ENCODE measurements at regions not wholly inside any gene's neighbourhood (a gene's known extent, or its start where the extent isn't known, plus 50 kb on each side); places are given as distances from the start of the nearest gene placed in this dataset.
"Not testable (repeated sequence)": the region's sequence is repeated elsewhere in the genome, so short reads cannot be mapped to it uniquely, and the experiment has no call there.

DNA sequence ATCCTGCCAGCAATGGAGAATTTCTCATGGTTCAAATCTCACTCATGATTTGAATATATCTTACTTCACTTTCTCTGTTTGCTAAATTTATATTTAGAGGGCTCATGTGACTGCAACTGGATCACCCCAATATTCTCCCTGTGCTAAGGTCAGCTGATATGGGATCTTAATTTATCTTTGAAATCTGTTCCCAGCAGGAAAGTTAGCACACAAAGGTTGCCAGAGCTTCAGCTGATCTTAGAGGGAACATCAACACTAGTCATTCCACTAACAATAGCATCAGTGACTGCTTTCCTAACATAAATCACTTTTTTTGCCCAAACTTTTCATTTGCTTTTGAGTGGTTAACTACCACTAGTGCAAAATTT is 1270.0 kb downstream of the ARAP2 start:
- TF ChIP-seq CTCF (IDR thresholded peaks at IDR 0.05; ENCODE audit: low read depth, low read length) = no peak
- in situ Hi-C loops (cut with HindIII; ENCODE audit: low sequenced_read_pairs) = no loop called here
- DNase-seq (ENCODE audit: low read depth, low spot score) = no peak

GRCh38 chr4:35021222-35021621 is 1223.1 kb downstream of the ARAP2 start:
- in situ Hi-C loops (cut with HindIII; ENCODE audit: low sequenced_read_pairs); H3K4me3 ChIP-seq (ENCODE audit: low read depth, low read length): not testable (repeated sequence)
- DNase-seq (ENCODE audit: low read depth, low spot score) = peak; percentile 69

More for the DNA sequence above, 1270.0 kb downstream of the ARAP2 start:
- H3K4me3 ChIP-seq (ENCODE audit: low read depth, low read length) = no peak overlapping the region

DNA sequence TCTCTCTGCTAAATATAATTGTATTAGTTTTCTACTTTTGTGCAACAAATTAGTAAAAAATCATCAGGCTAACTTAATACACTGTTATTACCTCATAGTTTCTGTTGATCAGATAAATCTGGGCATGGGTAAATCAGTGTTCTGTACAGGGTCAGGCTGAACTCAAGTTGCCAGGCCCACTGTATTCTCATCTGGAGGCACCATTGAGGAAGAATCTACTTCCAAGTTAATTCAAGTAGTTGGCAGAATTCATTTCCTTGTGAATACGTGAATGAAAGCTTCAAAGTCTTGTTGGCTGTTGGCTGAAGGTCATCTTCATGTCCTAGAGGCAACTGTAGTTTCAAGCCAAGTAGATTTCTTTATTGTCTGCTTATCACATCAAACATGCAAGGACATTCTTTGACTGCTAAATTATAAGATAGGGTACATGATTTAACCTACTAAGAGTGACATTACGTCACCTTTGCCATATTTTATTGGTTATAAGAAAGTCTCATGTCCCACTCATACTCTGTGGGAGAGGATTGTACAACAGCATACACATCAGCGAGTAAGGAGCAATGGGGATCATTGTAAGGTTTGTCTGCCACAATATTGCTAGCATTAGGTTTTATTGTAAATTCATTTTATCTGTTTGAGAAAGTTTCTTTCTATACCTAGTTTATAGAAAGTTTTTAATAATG is 1219.0 kb downstream of the ARAP2 start:
- in situ Hi-C loops (cut with HindIII; ENCODE audit: low sequenced_read_pairs) = no loop called here
- no peak overlapping the region for H3K4me3 ChIP-seq (ENCODE audit: low read depth, low read length)
- no peak for TF ChIP-seq CTCF (IDR thresholded peaks at IDR 0.05; ENCODE audit: low read depth, low read length)
- DNase-seq (ENCODE audit: low read depth, low spot score) = no peak

DNA sequence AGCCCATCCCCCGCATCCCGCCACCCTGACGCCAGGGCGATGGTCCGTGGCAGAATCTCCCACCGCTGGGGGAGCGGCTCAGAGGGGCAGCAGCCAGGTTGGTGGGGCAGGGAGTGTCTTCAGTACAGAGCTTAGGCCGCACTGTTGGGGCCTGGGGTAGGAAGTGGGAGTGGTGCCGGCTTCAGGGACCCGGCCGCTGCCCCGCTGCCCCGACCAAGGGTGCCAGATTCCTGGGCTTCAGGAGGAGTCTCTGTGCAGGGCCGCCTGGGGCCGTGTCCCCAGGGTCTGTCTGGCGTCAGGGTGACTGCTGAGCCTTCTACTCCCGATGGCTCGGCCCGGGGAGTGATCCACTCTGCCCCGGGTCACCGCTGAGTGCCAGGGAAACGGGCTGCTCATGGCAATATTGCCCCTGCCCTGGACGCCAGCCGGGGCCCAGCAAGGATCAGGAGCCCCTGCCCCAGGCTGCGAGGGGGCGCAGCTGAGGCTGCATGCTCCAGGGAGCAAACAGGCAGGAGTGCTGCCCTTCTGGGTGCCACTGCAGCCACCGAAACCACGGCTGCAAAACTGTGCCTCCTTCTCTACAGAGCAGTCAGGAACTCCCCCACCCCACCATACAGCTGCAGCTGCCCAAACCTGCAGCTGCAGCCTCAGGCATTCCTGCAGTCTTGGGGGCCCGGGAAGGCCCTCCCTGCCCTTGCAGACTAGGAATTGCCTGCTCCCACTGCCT is 1206.1 kb downstream of the ARAP2 start:
- no peak for TF ChIP-seq CTCF (IDR thresholded peaks at IDR 0.05; ENCODE audit: low read depth, low read length)
- no peak for DNase-seq (ENCODE audit: low read depth, low spot score)
- in situ Hi-C loops (cut with HindIII; ENCODE audit: low sequenced_read_pairs) = no loop called here
- H3K4me3 ChIP-seq (ENCODE audit: low read depth, low read length) = no peak overlapping the region

- DNase-seq (ENCODE audit: low read depth, low spot score) = no peak
- in situ Hi-C loops (cut with HindIII; ENCODE audit: low sequenced_read_pairs) = no loop called here
Observed at GRCh38 chr4:35038845-35039244, 1205.5 kb downstream of the ARAP2 start.

GRCh38 chr4:35052546-35052945 is 1191.8 kb downstream of the ARAP2 start:
- TF ChIP-seq CTCF (IDR thresholded peaks at IDR 0.05; ENCODE audit: low read depth, low read length) = no peak
- in situ Hi-C loops (cut with HindIII; ENCODE audit: low sequenced_read_pairs) = no loop called here
- DNase-seq (ENCODE audit: low read depth, low spot score) = no peak
- H3K4me3 ChIP-seq (ENCODE audit: low read depth, low read length) = no peak overlapping the region

More at GRCh38 chr4:35038845-35039244, 1205.5 kb downstream of the ARAP2 start:
- H3K4me3 ChIP-seq (ENCODE audit: low read depth, low read length) = no peak overlapping the region
- no peak for TF ChIP-seq CTCF (IDR thresholded peaks at IDR 0.05; ENCODE audit: low read depth, low read length)

- no peak for DNase-seq (ENCODE audit: low read depth, low spot score)
- TF ChIP-seq CTCF (IDR thresholded peaks at IDR 0.05; ENCODE audit: low read depth, low read length) = no peak
Observed at GRCh38 chr4:35063031-35063570, 1181.2 kb downstream of the ARAP2 start.

More at GRCh38 chr4:35063031-35063570, 1181.2 kb downstream of the ARAP2 start:
- in situ Hi-C loops (cut with HindIII; ENCODE audit: low sequenced_read_pairs) = no loop called here
- no peak overlapping the region for H3K4me3 ChIP-seq (ENCODE audit: low read depth, low read length)

All from astrocyte of the spinal cord (primary cell).